TTC549 (cell line): ENCODE measurements at regions not wholly inside any gene's neighbourhood (a gene's known extent, or its start where the extent isn't known, plus 50 kb on each side); places are given as distances from the start of the nearest gene placed in this dataset.
"Not testable (repeated sequence)": the region's sequence is repeated elsewhere in the genome, so short reads cannot be mapped to it uniquely, and the experiment has no call there.

ENCODE experiments used
- FAIRE-seq: peaks from 2 replicates; lab custom pipeline; 2012; peaks lifted over from hg19 to GRCh38; lab: Jason Lieb, UNC

DNA sequence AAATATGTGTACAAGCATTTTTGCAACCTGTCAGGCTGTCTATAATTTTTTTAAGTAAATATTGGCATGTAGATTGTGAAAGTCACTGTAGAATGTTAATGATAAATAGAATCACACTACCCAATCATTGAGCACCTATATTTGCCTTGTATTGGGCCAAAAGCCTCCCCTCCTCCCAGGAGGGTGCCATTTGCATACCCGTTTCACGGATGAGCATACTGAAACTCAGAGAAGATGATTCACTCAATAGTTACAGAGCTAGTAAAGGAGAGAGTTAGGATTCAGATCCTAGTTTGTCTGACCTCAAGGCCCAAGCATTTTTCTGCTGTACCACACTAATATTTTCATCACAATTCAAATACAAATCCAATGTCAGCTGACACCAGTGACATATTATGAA is 299.7 kb upstream of the CDH11 start:
- no peak for FAIRE-seq

DNA sequence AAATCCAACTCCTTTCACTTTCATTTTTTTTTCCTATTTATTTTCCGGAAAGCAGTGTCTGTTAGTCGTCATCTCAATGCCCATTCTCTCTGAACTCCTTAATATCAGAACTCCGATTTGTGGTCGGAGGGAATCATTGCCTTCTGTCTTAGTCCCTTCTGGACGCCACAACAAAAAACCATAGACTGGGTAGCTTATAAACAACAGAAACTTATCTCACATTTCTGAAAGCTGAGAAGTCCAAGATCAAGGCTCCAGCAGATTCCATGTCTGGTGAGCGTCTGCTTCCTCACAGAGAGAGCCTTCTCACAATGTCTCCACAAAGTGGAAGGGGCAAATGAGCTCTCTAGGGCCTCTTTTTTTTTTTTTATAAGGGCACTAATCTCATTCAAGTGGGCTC is 296.6 kb upstream of the CDH11 start:
- FAIRE-seq, result no peak

DNA sequence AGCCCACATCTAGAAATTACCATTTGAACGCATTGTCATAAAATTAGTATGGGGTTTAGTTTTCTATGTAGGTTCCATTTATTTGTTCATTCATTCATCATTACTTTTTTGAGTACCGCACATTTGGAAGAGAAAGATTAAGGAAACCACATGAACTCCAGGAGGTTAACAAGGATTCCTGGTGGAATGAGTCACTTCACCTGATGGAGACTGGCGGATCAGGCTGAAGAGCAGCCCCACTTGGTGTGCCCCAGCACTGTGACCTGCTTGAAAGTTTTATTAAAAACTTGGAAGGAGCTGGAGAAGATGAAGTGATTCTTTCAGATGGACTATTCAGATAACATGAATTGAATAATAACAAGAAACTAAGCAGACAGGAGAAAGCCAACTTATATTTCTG is 293.6 kb upstream of the CDH11 start:
- FAIRE-seq, result no peak

DNA sequence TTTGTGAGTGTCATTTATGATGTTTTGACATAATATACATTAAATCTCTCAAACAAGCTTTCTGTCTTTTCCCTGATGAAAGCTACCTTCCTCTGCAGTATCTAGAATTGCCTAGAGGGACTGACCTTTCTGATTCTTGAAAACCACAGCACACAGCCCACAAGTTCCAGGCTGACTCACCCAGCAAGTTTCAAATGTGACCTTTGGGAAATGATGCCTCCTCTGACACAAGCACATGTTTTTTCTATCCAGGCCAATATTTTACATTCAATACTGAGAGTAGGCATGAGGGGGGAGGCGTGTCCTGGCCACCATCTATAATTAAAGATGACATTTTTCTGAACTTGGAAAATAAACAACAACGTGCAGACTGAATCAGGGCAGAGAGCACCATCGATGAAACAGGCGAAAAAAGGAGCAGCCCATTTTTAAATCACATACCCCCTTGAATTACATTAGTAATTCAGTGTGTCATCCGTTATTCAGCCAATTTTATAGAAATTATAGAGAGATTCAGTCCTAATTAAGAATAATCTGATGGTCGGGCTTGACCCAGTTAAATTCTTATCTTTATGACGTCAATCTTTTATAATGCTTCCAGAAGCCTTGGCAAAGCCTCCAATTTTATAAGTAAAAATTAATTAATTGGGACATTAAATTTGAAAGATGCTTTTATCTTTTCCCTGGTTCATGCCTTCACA is 292.6 kb upstream of the CDH11 start:
- FAIRE-seq, result no peak

DNA sequence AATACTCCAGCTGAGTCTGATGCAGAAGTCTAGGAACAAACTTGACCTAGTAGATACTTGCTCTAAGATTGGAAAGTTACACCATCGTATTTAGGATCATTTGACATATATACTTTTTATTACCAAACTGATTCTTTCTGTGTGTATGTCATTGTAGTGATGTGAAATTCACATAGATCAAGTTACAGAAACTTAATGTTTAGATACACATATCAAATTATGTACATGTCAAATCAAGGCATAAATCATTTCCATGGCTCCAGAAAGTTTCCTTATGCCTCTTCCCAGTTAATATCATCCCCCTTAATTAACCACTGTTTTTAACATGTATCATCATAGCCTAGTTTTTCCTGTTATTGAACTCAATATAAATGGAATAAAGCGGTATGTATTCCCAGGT is 292.0 kb upstream of the CDH11 start:
- no peak for FAIRE-seq

DNA sequence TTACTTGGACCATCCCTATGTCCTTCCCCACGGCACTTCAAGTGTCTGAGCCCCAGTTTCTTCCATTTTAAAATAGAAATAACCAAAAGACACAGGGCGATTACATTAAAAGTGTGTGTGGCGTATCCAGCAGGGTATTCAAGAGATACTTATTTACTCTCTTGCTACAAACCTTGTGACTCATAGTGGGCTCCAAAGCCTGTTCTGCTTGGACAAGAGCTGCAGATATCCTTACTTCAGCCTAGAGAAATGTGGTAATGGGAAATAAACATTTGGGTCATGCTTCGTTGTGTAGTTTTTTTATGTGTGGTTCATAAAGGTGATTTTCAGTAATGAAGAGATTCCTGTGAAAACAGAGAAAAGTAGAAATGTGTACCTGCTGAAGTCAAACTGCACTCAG is 288.9 kb upstream of the CDH11 start:
- no peak for FAIRE-seq

DNA sequence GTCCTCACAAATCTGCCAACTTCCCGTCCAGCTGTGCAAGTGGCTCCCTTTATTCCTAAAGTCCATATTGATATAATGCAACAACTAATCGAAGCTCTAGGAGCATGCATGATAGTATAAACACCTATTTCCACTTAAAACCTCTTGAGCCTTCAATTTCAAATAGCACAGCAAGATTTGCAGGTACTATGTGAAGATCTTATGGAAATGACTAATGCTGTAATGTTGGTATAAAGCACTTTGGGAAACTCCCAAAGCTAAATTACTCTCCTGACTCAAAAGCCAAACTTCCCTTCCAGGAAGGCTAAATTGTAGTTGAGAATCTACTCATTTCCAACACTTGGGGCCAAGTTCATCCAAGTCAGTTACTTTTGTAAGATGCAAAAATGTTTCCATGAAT is 287.6 kb upstream of the CDH11 start:
- no peak for FAIRE-seq

DNA sequence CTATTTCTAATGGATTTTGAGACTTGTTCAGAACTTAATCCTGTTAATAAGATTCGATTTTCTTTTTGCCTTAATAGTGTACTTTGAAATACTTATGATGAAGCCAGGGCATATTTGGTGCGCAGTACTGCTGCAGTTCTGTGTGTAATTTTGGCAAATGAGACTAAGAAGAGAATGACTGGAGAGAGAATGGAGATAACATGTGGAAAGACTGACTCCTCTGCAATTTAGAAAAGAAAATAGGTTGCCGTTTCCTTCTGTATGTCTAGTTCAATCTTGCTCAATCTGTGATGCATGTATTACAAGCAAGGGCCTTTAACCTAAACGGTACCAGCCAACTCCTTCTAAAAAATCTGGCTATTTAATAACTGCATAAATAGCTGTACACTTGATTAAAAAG is 285.1 kb upstream of the CDH11 start:
- FAIRE-seq, result no peak

DNA sequence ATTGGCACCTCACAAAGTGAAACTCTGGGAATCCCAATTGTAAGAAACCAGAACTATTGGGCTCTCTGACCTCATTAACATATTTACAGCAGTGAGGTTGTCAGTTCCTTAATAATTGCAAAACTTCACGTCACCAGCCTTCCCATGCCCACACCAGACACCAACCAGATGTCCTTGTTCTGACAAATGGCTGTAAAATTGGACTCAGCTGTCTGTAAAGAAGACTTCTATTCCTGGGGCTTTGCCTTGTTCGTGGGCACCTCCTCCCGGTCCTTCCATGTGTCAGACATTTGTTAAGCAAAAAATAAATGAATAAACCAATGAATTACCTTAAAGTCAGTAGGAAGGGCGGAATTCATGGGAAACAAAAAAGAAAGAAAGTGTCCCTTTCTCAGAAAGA is 284.3 kb upstream of the CDH11 start:
- no peak for FAIRE-seq

DNA sequence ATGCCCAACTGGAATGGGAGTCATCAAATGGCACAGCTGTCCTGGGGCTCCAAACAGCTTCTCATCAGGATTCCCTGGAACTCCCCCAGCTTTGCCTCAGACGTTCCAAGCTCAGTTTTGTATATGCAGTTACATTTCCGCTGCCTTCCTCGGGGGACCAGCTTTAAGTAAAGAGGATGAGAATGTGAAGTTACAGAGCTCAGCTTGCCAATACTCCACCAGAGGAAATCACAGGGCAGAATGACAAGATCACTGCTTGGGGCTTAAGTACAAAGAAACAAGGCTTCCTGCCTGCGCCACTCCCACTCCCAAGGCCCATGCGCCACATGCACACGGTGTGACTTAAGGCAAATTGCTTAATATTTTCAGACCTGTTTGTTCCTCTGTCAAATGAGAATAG is 272.4 kb upstream of the CDH11 start:
- FAIRE-seq, result no peak

DNA sequence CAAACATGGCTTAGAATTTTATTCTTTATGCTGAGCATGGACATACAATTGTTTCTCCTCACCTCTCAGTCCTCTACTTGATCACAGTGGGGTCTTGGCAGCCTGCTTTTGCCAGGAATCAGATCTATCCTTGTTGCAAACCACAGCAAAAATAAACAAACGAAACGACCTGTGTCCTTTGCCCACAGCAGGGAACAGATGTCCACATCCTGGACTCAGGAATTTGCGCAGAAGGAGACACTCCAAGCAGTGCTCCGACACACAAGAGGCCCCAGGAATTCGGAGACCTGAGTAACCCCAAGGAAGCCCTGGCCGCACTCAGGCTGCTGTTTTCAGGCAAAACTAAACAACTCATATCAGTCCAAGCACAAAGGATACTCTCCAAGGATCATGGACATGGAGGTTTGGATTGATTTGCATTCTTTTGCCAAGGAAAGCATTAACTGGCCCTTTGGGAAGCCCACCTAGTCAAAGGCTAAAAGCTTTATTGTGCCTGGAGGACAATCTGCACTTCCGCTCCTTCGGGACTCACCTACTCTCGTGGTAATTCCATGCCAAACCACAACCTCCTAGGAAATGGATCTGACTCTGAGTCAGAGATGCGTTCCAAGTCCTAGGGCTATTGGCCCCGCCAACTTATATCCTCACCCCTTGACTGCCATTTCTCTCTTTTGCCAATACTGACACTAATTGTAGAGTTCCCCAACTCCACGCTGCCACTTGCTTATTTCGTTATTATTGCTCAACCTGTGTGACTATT is 271.1 kb upstream of the CDH11 start:
- no peak for FAIRE-seq

DNA sequence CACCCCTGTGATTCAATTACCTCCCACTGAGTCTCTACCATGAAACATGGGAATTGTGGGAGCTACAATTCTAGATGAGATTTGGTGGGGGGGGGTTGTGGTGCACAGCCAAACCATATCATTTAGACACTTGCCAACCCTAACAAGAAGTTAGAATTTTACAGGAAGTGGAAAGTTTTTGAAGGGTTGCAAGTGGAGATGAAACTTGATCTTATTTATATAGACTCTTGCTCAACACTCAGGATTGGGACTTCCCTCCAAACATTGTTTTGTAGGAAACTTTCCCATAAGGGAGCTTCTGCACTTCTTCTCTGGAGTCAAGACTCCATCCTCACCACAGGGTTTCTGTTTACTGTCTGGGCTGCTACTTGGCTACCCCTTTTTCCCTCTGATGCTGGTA is 266.7 kb upstream of the CDH11 start:
- FAIRE-seq, result no peak

DNA sequence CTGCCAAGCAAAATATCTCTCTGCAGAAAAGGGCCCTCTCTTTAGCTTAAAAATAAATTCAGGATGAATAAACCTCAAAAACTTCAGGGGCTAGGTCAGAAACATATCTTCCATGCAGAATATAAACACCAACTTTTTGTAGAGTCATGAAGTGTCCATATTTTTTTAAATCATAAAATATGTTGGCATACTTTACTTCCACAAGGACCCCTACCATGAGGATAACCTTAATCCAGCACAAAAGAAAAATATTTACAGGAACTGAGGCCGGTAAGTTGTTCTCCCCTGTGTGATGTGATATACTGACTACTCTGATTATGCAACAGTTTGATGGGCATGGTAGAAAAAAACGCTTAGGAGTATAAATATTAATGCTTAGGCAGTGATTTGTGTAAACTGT is 264.8 kb upstream of the CDH11 start:
- FAIRE-seq, result no peak

DNA sequence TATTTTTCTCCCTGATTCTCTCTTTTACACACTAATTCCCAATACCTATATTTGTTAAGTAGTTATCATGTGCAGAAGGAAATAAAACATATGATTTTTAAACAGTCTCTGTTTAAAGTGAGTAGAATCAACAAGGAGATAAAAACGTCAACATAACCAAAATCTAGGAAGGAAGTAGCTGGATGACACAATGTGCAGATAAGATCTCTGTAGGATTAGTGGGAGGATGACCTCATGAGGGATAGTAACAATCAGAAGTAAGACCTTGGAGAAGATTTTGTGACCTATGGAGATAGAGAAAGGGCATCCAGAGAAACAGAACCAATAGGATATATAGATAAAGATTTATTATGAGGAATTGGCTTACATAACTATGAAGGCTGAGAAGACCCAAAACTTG is 262.6 kb upstream of the CDH11 start:
- FAIRE-seq, result no peak

DNA sequence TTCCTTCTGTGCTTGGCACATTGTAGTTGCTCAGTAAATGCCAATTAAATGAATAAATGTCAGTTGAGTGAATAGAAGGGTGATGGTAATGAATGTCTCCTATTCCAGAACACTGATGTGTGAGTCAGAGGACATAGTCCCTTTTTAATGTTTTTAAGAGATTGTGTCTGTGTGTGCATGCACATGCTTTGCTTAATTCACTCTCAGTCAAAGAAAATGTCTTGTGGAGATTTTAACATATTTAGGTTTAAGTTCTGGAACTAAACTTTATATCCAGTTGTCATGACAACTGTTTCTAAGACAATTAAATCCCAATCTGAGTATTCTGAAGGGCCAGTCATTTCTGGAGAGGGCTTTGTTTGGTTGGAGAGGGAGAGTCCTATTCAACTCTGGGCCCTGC is 255.3 kb upstream of the CDH11 start:
- FAIRE-seq, result no peak

DNA sequence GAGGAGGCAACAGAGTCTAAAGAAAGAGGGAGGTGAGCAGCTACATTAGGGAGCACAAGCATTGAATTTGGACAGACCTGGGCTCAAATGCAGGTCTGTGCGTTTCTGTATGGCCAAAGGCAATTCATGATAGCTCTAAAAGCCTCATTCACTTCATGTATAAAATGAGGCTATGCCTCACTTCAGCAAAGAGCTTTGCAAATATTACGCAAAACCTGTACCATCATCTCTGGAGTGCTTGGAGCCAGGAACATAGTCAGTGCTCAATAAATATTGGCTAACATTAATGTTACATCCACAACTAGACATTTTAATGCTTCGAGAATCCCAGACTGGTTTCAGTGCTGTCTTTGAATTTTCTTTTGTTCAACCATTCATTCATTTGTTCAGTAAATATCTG is 254.7 kb upstream of the CDH11 start:
- no peak for FAIRE-seq

DNA sequence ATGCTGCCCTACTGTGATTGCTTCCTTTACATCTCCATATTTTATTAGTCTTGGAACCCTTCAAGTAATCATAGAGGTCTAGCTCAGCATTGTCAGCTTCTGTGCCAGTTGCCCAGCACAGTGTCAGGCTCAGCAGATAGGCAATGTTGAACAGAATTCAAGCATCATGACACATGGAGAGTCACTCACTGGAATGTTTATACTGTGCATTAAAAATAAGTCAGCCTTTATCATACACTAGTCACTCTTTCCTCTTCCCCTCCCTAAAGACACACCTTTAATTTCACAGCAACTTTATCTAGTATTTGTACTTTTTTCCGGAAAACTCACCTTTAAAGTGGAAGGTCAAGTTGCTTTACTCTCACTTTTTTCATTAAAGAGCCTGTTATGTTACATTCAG is 253.8 kb upstream of the CDH11 start:
- FAIRE-seq, result no peak

DNA sequence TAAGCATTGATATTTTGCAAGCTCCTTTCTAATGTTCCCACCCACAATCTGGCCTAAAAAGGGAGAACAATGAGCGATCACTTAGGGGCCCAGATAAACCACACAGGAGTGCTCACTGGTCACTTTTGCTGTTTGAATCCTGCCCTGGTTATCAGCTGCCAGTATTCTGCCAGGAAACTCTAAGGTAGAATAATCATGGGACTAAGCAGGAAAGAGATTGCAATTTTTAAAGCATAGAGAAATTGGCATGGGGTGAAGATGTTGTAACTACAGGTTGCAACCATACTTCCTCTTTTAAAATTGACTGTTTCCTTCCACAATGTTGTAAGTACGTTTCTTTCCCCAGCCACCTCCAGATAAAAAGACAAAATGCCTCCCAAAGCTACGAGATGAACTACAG is 251.2 kb upstream of the CDH11 start:
- no peak for FAIRE-seq

DNA sequence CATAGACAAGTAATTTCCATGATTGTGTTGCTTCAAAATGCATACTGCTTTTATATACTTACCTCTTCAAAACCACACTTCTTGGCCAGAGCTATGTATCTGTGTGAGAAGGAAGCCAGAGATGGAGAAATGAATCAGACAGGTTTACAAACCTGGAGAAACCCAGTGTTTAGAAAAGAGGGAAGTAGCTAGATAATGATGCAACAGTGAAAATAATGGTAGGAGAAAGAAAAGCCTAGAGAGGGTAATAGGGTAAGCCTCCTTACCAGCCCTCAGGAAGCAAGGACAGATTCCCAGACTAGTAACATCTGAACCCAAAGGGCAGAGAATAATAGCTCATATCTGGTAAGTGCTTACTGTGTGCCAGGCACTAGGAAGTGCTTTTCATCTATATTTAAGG is 250.3 kb upstream of the CDH11 start:
- FAIRE-seq, result no peak

DNA sequence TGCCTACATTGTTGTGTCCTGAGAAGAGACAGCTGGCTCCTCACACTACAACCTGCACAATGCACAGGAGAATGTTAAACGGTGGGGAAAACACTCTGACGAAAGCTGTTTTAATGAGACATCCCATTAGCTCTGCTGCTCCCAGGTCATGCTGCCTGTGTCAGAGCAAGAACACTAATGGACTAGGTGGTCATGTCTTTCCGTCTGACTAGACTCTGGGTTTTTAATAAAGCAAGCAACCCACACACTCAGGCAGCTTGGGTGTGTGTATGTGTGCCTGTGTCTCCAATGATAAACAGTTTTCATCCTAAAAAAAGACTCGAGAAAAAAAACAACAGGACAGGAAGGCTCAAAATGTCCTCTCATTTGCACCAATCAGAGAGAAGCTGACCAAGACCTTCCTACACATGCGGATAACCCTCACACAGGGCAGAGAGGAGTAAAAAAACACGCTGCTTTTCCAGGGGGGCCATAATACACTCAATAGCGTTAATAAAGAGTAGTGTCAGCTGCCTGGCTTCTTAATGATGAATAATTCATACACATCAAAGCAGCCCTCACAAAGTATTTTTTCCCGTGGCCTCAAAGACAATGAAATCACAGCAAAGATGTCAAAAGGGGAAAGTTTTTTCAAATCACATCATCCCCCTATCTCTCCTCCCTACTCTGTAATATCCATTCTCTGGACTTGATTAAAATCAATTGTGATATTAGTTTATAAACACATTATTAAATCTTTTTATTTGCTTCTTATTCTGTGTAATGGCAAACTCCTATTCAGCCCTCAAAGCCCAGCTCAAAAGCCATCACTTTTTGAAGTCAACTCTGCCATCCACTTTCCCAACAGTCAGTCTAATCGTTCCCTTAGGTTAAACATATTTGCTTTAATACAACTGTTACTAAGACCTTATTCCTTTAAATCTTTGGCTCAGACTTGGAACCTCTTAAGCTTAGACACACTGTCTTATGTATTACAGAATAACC is 244.2 kb upstream of the CDH11 start:
- no peak for FAIRE-seq

DNA sequence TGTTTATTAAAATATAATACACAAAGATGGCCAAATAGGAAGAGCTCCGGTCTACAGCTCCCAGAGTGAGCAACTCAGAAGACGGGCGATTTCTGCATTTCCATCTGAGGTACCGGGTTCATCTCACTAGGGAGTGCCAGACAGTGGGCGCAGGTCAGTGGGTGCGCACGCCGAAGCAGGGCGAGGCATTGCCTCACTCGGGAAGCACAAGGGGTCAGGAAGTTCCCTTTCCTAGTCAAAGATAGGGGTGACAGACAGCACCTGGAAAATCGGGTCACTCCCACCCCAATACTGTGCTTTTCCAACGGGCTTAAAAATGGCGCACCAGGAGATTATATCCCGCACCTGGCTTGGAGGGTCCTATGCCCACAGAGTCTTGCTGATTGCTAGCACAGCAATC is 234.9 kb upstream of the CDH11 start:
- not testable (repeated sequence) for FAIRE-seq

DNA sequence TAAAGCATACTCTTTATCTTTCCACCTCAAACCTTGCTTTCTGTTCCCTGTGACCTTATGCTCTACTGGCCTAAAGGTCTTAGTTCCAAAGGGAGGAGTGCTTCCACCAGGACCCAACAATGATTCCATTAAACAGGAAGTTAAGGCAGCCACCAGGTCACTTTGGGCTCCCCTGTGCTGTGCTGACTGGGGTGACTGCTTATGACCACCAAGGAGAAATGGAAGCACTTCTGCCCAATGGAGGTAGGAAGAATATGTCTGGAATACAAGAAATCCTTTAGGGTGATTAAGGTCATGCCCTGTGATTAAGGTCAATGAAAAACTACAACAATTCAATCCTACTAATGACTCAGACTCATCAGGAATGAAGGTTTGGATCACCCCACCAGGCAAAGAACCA is 233.8 kb upstream of the CDH11 start:
- FAIRE-seq, result no peak

DNA sequence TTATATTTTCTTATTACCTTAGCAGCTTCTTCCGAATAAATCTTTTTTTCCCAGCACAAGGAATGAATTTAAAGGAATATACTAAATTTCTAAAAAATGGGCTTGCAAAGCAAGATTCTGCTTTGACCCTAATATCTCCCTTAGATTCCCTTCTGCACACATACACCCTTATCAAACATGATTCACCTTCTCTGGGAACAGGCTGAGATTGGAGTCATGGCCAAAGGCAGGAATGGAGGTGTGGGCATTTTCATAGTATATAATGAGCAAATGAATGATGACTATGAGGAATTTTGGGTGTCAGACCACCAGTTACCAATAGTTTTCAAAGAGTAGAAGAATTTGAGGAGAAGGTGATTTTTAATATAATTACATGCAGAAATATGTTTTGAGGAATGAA is 231.3 kb upstream of the CDH11 start:
- no peak for FAIRE-seq
